ENCODE measurements at regions not wholly inside any gene's neighbourhood (a gene's known extent, or its start where the extent isn't known, plus 50 kb on each side); places are given as distances from the start of the nearest gene placed in this dataset.

- TF ChIP-seq CTCF (IDR thresholded peaks at IDR 0.05) = no peak
- TF ChIP-seq POLR2A (IDR thresholded peaks at IDR 0.05) = no peak
Observed at GRCh38 chr4:55183926-55184599, 58.7 kb upstream of the KDR start.
